HG02973 (cell line): ENCODE measurements at regions not wholly inside any gene's neighbourhood (a gene's known extent, or its start where the extent isn't known, plus 50 kb on each side); places are given as distances from the start of the nearest gene placed in this dataset.

Source experiments
- ATAC-seq: cut with Tn5 transposase; IDR thresholded peaks from one replicate; pipeline ENCODE4 v1.9.1; 2021; ENCODE audit warnings: moderate library complexity; ENCODE audit not compliant: unreplicated experiment

GRCh38 chr7:42395607-42396006, 158.6 kb upstream of the GLI3 start:
- no peak for ATAC-seq

- no peak for ATAC-seq
Observed at GRCh38 chr7:42392826-42393225, 155.8 kb upstream of the GLI3 start.

- ATAC-seq: no peak
Observed at GRCh38 chr7:42389697-42390096, 152.7 kb upstream of the GLI3 start.

GRCh38 chr7:42385912-42386311, 148.9 kb upstream of the GLI3 start:
- ATAC-seq: no peak

- no peak for ATAC-seq
Observed at GRCh38 chr7:42381161-42381560, 144.2 kb upstream of the GLI3 start.

- no peak for ATAC-seq
Observed at GRCh38 chr7:42380401-42380800, 143.4 kb upstream of the GLI3 start.

- ATAC-seq: no peak
Observed at GRCh38 chr7:42378149-42378548, 141.1 kb upstream of the GLI3 start.

- ATAC-seq: no peak
Observed at GRCh38 chr7:42373285-42373684, 136.3 kb upstream of the GLI3 start.

- ATAC-seq: no peak
Observed at GRCh38 chr7:42372479-42372878, 135.5 kb upstream of the GLI3 start.

- no peak for ATAC-seq
Observed at GRCh38 chr7:42359946-42360345, 122.9 kb upstream of the GLI3 start.

GRCh38 chr7:42351316-42351935, 114.4 kb upstream of the GLI3 start:
- ATAC-seq: no peak

- no peak for ATAC-seq
Observed at GRCh38 chr7:42350801-42351200, 113.8 kb upstream of the GLI3 start.

- no peak for ATAC-seq
Observed at GRCh38 chr7:42348631-42349030, 111.6 kb upstream of the GLI3 start.

GRCh38 chr7:42348071-42348470, 111.1 kb upstream of the GLI3 start:
- ATAC-seq: no peak

- no peak for ATAC-seq
Observed at GRCh38 chr7:42347616-42348015, 110.6 kb upstream of the GLI3 start.

- ATAC-seq: no peak
Observed at GRCh38 chr7:42345478-42346299, 108.7 kb upstream of the GLI3 start.

- ATAC-seq: no peak
Observed at GRCh38 chr7:42344198-42344755, 107.3 kb upstream of the GLI3 start.

GRCh38 chr7:42342381-42342780, 105.4 kb upstream of the GLI3 start:
- ATAC-seq: no peak

- ATAC-seq: no peak
Observed at GRCh38 chr7:42340436-42340835, 103.4 kb upstream of the GLI3 start.

GRCh38 chr7:42338916-42339540, 102.0 kb upstream of the GLI3 start:
- ATAC-seq: no peak

GRCh38 chr7:42338231-42338915, 101.4 kb upstream of the GLI3 start:
- ATAC-seq: no peak
